ENCODE measurements at regions not wholly inside any gene's neighbourhood (a gene's known extent, or its start where the extent isn't known, plus 50 kb on each side); places are given as distances from the start of the nearest gene placed in this dataset.

DNA sequence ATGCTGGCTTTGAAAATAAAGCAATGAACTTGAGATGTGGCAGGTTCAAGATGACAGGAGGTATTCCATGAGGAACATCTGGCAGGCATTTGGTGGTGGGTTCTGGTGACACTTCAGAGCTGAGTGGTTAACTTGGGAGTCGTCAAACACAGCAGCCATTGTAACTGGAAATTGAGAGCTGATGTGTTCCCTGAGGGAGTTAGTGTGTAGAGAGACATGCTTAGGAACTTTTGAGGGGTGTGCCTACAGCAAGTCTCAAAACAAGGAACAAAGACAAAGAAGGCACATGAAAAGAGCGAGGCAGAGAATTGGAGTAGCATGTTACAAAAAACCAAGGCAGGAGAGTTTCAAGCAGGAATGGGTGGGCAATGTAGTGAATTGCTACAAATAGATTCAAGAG is 53.9 kb upstream of the KL start:
- DNase-seq (ENCODE audit: low spot score), result no peak
- WGBS (ENCODE audit: low lambda C conversion rate), result 40% methylated on average over 2 of the region's 2 CpGs
- Histone ChIP-seq H3K4me3 (replicated peaks in 1 of 3; ENCODE audit: insufficient read depth in 1 of 3, low read depth in 2 of 3, low read length in 3 of 3) (no peak overlapping the region), H3K9me3 (ENCODE audit: low read length) (no peaks in the 10 kb centered on the region), H3K4me1 (ENCODE audit: insufficient read depth, low read length) (no peaks in the 10 kb centered on the region), H3K27me3 (ENCODE audit: control insufficient read depth in 1 of 2, insufficient read depth in 2 of 2, low read length in 2 of 2) (peaks cover 0 to 5% of the 10 kb centered on the region in 2 experiments; a peak in 2 of 5 replicates), H3K36me3 (replicated peaks in 1 of 2; ENCODE audit: control insufficient read depth in 1 of 2, insufficient read depth in 2 of 2, low read length in 2 of 2) (no peaks in the 10 kb centered on the region), H3K79me2 (ENCODE audit: insufficient read depth, low read length) (no peaks in the 10 kb centered on the region), H3K9ac (ENCODE audit: insufficient read depth, low read depth, low read length) (no peak overlapping the region), H3K27ac (ENCODE audit: extremely low read length, insufficient read depth, low read length) (no peak overlapping the region), H2AFZ (ENCODE audit: low read length) (no peak overlapping the region), H4K20me1 (ENCODE audit: insufficient read depth, low read length) (no peaks in the 10 kb centered on the region), H3K4me2 (ENCODE audit: low read depth, low read length) (no peak overlapping the region)
- intact Hi-C loops (cut with micrococcal nuclease; ENCODE audit: unreplicated experiment), result no loop called here
- CTCF ChIA-PET (ENCODE audit: low intra/inter-chr PET ratio, low total read pairs), result no interaction called here
- FAIRE-seq, result no peak
- BruUV-seq (replicated peaks), result no TSS peak
- in situ Hi-C loops (cut with HindIII; ENCODE audit: extremely low pct_ligation_motif_present, low pct_unique_long_range_greater_than_20kb), result no loop called here
- TF ChIP-seq RBAK (CRISPR knock-in tag; IDR thresholded peaks at IDR 0.05) (no peak), THAP11 (CRISPR knock-in tag; IDR thresholded peaks at IDR 0.05) (no peak), SAFB2 (CRISPR knock-in tag; IDR thresholded peaks at IDR 0.05; ENCODE audit: borderline replicate concordance, low read depth) (no peak), ZNF142 (CRISPR knock-in tag; IDR thresholded peaks at IDR 0.05) (no peak), ZKSCAN8 (CRISPR knock-in tag; IDR thresholded peaks at IDR 0.05; ENCODE audit: borderline replicate concordance) (no peak), ZGPAT (CRISPR knock-in tag; IDR thresholded peaks at IDR 0.05) (no peak), SIX1 (CRISPR knock-in tag; IDR thresholded peaks at IDR 0.05; ENCODE audit: borderline replicate concordance) (no peak)
- TF ChIP-seq, protein P1, sequence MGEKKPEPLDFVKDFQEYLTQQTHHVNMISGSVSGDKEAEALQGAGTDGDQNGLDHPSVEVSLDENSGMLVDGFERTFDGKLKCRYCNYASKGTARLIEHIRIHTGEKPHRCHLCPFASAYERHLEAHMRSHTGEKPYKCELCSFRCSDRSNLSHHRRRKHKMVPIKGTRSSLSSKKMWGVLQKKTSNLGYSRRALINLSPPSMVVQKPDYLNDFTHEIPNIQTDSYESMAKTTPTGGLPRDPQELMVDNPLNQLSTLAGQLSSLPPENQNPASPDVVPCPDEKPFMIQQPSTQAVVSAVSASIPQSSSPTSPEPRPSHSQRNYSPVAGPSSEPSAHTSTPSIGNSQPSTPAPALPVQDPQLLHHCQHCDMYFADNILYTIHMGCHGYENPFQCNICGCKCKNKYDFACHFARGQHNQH (CRISPR knock-in tag; IDR thresholded peaks at IDR 0.05), result no peak
- TF ChIP-seq, protein P2, sequence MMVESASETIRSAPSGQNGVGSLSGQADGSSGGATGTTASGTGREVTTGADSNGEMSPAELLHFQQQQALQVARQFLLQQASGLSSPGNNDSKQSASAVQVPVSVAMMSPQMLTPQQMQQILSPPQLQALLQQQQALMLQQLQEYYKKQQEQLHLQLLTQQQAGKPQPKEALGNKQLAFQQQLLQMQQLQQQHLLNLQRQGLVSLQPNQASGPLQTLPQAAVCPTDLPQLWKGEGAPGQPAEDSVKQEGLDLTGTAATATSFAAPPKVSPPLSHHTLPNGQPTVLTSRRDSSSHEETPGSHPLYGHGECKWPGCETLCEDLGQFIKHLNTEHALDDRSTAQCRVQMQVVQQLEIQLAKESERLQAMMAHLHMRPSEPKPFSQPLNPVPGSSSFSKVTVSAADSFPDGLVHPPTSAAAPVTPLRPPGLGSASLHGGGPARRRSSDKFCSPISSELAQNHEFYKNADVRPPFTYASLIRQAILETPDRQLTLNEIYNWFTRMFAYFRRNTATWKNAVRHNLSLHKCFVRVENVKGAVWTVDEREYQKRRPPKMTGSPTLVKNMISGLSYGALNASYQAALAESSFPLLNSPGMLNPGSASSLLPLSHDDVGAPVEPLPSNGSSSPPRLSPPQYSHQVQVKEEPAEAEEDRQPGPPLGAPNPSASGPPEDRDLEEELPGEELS (CRISPR knock-in tag; IDR thresholded peaks at IDR 0.05), result no peak
- ATAC-seq, result no peak
- POLR2A ChIA-PET, result no interaction called here

All from HepG2 (cell line).